Colonic mucosa (tissue), 4 donors: ENCODE measurements at regions not wholly inside any gene's neighbourhood (a gene's known extent, or its start where the extent isn't known, plus 50 kb on each side); places are given as distances from the start of the nearest gene placed in this dataset.

Source experiments
- DNase-seq: peaks from one replicate; pipeline ENCODE4 v3.0.0-alpha.2; 2020
- H3K27ac ChIP-seq: fragments of 200-600 bp; one replicate; pipeline ENCODE4 v1.8.0; 2021
- H3K27me3 ChIP-seq: fragments of 200-600 bp; one replicate; pipeline ENCODE4 v1.8.0; 2021
- H3K36me3 ChIP-seq: fragments of 200-600 bp; one replicate; pipeline ENCODE4 v1.8.0; 2021
- H3K4me1 ChIP-seq: fragments of 200-600 bp; one replicate; pipeline ENCODE4 v1.8.0; 2021; ENCODE audit warnings: mild to moderate bottlenecking
- H3K4me3 ChIP-seq: fragments of 200-600 bp; one replicate; pipeline ENCODE4 v1.8.0; 2021
- H3K9ac ChIP-seq, 2 donors: one replicate each; pipeline ENCODE4 v1.7.0; 2013; ENCODE audit warnings: control low read depth in 2 of 2, low read depth in 2 of 2, low read length in 2 of 2
- H3K9me3 ChIP-seq: fragments of 200-600 bp; one replicate; pipeline ENCODE4 v1.8.0; 2021
- intact Hi-C: fragments of 100-400 bp; cut with DNase I; formaldehyde crosslinking; loops from one replicate; pipeline ENCODE4 v1.14.1; 2022
- TF ChIP-seq, protein P1 (sequence below): fragments of 200-600 bp; IDR thresholded peaks from one replicate; pipeline ENCODE4 v1.8.0; 2022; ENCODE audit warnings: antibody characterized with exemption, mild to moderate bottlenecking
- donor health status: healthy.
- donor health status: DM: no; HTN: no; CAD: no.
- donor health status: DM: no; HTN: no; CAD: no.

DNA sequence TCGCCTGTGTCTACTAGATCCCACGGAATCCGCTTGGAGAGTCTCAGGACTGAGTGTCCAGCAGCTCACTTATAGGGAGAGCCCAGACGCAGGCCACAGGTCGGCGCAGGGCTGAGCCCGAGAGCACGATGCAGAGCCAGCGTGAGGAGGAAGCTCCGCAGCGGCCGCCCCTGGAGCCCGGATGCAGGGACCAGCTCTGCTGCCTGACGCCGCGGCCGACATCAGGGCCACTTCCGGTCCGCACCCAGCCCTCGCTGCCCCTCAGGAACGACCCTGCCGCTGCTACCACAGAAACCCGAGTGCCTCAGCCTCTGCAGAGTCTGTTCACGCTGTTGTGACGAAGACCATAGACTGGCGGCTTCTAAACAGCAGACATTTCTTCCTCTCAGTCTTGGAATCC lies 275.8 kb upstream of the PPP2R2D start:
- Histone ChIP-seq H3K27ac (no peak overlapping the region), H3K4me1 (no peaks in the 10 kb centered on the region), H3K36me3 (no peaks in the 10 kb centered on the region), H3K4me3 (no peak overlapping the region), H3K9me3 (no peaks in the 10 kb centered on the region), H3K9ac (no peak overlapping the region), H3K27me3 (no peaks in the 10 kb centered on the region)
- no peak for DNase-seq
- TF ChIP-seq, protein P1, sequence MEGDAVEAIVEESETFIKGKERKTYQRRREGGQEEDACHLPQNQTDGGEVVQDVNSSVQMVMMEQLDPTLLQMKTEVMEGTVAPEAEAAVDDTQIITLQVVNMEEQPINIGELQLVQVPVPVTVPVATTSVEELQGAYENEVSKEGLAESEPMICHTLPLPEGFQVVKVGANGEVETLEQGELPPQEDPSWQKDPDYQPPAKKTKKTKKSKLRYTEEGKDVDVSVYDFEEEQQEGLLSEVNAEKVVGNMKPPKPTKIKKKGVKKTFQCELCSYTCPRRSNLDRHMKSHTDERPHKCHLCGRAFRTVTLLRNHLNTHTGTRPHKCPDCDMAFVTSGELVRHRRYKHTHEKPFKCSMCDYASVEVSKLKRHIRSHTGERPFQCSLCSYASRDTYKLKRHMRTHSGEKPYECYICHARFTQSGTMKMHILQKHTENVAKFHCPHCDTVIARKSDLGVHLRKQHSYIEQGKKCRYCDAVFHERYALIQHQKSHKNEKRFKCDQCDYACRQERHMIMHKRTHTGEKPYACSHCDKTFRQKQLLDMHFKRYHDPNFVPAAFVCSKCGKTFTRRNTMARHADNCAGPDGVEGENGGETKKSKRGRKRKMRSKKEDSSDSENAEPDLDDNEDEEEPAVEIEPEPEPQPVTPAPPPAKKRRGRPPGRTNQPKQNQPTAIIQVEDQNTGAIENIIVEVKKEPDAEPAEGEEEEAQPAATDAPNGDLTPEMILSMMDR = no peak
- intact Hi-C loops = no loop called here

DNA sequence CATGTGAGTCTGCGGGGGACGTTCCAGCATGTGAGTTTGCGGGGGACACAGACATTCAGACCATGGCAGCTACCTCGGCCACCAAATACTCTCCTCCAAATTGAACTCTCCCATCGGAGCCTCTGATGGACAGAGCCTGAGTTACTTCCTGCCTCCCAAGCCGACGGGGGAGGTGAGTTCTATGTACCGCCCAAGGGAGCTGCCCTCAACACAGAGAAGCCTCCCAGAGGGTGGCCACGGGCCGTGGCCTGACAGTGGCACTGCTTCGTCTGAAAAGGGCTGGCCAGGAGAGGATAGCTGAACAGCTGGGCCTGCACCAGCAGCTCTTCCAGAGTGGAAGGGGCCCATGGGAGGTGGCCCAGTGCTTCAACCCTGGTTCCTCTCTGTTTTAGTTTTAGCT lies 274.5 kb upstream of the PPP2R2D start:
- TF ChIP-seq, protein P1 = no peak
- H3K4me1 ChIP-seq = no peaks in the 10 kb centered on the region

DNA sequence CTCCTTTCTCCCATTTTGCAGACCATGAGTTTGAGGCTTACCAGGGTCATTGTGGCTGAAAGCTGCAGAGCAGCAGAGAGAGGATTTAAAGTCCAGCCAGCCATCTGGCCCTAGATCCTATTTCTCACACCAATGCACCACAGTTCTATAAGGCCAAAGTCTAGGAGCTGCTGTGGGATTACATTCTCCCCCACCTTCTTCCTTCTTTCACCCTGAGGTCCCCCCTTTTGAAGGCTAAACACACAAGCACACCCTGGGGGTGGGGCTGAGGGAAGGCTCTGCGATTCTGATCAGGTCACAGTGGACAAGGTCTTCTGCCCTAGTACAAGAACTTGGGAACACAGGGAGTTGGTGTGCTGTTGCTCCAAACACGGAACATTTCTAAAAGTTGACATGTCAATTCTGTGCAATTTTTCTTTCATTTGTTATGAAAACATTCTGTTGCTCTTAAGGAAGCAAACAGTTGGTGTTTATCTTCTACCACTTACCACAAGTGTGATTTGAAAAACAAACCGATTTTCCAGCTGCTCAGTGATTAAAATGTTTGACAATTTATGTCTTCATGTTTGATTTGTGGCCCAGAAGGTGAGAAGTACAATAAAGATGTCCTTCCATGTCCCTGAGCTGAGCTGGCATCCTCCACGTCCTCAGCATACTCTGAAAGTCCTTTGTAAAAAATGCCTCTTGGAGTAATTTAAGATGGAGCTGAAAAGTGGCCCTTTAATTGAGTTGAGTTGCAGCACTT lies 271.6 kb upstream of the PPP2R2D start:
- Histone ChIP-seq H3K9ac (no peak overlapping the region), H3K9me3 (no peaks in the 10 kb centered on the region), H3K4me3 (no peak overlapping the region), H3K4me1 (no peaks in the 10 kb centered on the region), H3K27me3 (no peaks in the 10 kb centered on the region), H3K36me3 (no peaks in the 10 kb centered on the region), H3K27ac (no peak overlapping the region)
- intact Hi-C loops = no loop called here
- TF ChIP-seq, protein P1 = no peak
- DNase-seq = no peak

More for the DNA sequence above, 274.5 kb upstream of the PPP2R2D start:
- DNase-seq = no peak
- intact Hi-C loops = no loop called here
- no peaks in the 10 kb centered on the region for H3K36me3 ChIP-seq
- no peak overlapping the region for H3K27ac ChIP-seq
- no peaks in the 10 kb centered on the region for H3K27me3 ChIP-seq
- H3K4me3 ChIP-seq = no peak overlapping the region
- no peak overlapping the region for H3K9ac ChIP-seq
- H3K9me3 ChIP-seq = no peaks in the 10 kb centered on the region

DNA sequence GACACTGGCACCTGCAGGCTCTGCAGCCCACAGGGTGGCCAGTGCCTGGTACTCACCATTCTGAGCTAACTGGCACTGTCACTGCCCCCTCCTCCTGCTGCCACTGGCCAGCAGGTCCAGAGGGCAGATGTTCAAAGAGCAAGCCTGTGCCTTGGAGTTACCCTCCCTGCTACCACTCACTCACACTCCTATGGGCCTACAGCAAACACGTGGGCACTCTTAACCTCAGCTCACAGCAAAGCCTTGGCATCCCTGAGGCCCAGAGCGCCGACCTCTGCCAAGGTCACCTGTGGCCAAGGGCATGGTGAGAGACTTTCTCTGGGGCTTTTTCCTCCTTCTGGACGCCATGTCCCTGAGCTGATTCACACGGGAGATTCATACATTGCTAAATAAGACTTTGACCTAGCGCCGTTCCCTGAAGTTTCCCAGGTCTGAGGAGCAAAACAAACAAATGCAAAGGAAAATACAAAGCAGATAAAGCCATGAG lies 270.0 kb upstream of the PPP2R2D start:
- H3K36me3 ChIP-seq = no peaks in the 10 kb centered on the region
- no peaks in the 10 kb centered on the region for H3K9me3 ChIP-seq
- H3K4me1 ChIP-seq = no peaks in the 10 kb centered on the region
- no peak overlapping the region for H3K9ac ChIP-seq
- intact Hi-C loops = no loop called here
- no peak for DNase-seq
- H3K27me3 ChIP-seq = no peaks in the 10 kb centered on the region
- H3K4me3 ChIP-seq = no peak overlapping the region
- TF ChIP-seq, protein P1 = no peak
- H3K27ac ChIP-seq = no peak overlapping the region

DNA sequence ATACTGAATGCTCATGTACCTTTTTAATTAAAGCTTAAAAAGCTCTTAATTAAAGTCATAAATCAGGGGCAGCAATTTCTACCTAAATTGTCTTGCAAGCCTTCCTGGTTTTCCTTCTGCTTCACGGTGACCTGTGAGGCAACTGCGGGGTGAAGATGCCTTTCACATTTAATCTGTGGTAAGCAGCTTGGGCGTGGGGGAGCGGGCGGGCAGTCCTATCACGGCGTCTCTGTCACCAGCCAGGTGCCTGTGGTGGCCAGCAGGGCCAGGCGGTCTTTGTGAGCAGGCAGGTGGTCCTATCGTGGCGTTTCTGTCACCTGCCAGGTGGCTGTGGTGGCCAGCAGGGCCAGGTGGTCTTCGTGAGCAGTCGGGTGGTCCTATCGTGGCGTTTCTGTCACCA lies 269.2 kb upstream of the PPP2R2D start:
- Histone ChIP-seq H3K27me3 (no peaks in the 10 kb centered on the region), H3K9ac (no peak overlapping the region), H3K27ac (no peak overlapping the region), H3K9me3 (no peaks in the 10 kb centered on the region), H3K4me1 (no peaks in the 10 kb centered on the region), H3K4me3 (no peak overlapping the region), H3K36me3 (no peaks in the 10 kb centered on the region)
- TF ChIP-seq, protein P1 = no peak
- intact Hi-C loops = no loop called here
- no peak for DNase-seq
